ENCODE measurements at regions not wholly inside any gene's neighbourhood (a gene's known extent, or its start where the extent isn't known, plus 50 kb on each side); places are given as distances from the start of the nearest gene placed in this dataset.

DNA sequence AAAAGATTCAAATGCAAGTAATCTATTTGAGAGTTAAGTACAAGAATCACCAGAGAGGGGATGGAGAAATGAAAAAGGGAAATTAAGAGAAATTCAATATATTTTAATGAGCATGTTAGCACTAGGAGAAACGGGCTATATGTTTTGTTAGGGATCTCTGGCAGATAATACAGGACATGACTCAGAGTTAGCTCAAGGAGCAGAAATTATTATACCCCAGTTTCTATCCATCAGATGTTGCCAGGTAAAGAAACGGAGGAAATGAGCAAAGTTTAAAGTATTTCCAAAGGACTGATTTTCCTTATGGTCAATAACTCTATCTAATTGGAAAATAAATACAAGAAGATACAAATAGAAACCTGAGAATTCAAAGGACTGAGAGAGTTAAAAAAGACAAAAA lies 867.6 kb downstream of the TRAM1L1 start:
- no peak overlapping the region for H3K4me3 ChIP-seq
- H3K9me3 ChIP-seq: no peaks in the 10 kb centered on the region
- no peak for DNase-seq
- WGBS, 5 donors: 63 to 82% (median 76%) methylated on average over 2 of the region's 2 CpGs
- H3K27ac ChIP-seq: no peak overlapping the region
- H3K27me3 ChIP-seq (replicated peaks in 1 of 7): no peaks in the 10 kb centered on the region
- TF ChIP-seq, protein P1, sequence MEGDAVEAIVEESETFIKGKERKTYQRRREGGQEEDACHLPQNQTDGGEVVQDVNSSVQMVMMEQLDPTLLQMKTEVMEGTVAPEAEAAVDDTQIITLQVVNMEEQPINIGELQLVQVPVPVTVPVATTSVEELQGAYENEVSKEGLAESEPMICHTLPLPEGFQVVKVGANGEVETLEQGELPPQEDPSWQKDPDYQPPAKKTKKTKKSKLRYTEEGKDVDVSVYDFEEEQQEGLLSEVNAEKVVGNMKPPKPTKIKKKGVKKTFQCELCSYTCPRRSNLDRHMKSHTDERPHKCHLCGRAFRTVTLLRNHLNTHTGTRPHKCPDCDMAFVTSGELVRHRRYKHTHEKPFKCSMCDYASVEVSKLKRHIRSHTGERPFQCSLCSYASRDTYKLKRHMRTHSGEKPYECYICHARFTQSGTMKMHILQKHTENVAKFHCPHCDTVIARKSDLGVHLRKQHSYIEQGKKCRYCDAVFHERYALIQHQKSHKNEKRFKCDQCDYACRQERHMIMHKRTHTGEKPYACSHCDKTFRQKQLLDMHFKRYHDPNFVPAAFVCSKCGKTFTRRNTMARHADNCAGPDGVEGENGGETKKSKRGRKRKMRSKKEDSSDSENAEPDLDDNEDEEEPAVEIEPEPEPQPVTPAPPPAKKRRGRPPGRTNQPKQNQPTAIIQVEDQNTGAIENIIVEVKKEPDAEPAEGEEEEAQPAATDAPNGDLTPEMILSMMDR (IDR thresholded peaks at IDR 0.05 in 8 of 11, conservative IDR thresholded peaks at IDR 0.05 in 3 of 11): no peak
- no peak for TF ChIP-seq POLR2A (IDR thresholded peaks at IDR 0.05)
- TF ChIP-seq POLR2AphosphoS5 (IDR thresholded peaks at IDR 0.05): no peak
- H3K36me3 ChIP-seq: no peaks in the 10 kb centered on the region
- intact Hi-C loops (cut with DNase I; ENCODE audit: low total_unique reads): no loop called here
- no peaks in the 10 kb centered on the region for H3K4me1 ChIP-seq

DNA sequence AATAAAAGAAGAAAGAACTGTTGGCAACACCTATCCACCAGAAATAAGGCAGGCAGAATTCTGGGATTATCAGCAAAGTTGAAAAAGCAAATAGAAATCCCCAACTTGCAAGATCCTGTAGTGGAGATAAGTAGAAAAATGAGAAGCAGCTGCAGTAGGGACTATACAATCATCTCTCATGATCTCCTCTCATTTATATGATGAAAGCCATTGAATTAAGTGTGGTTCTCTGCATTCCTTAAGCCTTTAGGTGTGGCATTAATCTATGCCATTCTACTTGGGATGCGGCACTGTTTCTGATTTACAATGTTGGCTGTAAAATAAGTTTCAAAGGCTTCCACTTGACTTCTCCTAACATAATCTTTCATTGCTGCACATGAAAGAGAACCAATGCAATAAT lies 869.8 kb downstream of the TRAM1L1 start:
- Histone ChIP-seq H3K9me3 (no peaks in the 10 kb centered on the region), H3K4me1 (no peaks in the 10 kb centered on the region), H3K27me3 (replicated peaks in 1 of 7) (no peaks in the 10 kb centered on the region), H3K36me3 (no peaks in the 10 kb centered on the region), H3K27ac (no peak overlapping the region), H3K4me3 (no peak overlapping the region)
- no peak for DNase-seq
- intact Hi-C loops (cut with DNase I; ENCODE audit: low total_unique reads): no loop called here
- TF ChIP-seq POLR2AphosphoS5 (IDR thresholded peaks at IDR 0.05) (no peak), POLR2A (IDR thresholded peaks at IDR 0.05) (no peak)
- TF ChIP-seq, protein P1 (IDR thresholded peaks at IDR 0.05 in 8 of 11, conservative IDR thresholded peaks at IDR 0.05 in 3 of 11): no peak
- 93 to 100% (median 96%) methylated on average over 1 of the region's 1 CpG for WGBS, 5 donors

DNA sequence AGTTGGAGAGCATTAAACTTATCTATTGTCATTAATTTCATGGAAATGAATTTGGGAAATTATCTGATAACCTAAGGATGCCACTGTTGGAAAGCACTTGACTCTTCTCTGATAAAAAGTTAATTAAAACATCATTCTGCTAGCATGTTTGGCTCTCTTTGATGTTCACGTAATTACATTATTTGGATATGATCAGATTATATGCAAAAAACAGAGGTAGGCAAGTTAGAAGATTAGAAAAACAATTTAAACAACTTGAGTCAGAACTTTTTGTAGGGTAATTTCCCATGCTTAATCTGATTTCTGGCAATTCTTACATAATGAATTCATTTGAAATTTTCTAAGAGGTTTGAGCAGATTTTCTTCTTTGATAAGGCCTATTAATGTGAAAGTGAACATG lies 882.9 kb downstream of the TRAM1L1 start:
- intact Hi-C loops (cut with DNase I; ENCODE audit: low total_unique reads): no loop called here
- 64 to 80% (median 75%) methylated on average over 1 of the region's 1 CpG for WGBS, 5 donors
- H3K4me3 ChIP-seq: no peak overlapping the region
- H3K27ac ChIP-seq: no peak overlapping the region
- TF ChIP-seq, protein P1 (IDR thresholded peaks at IDR 0.05 in 8 of 11, conservative IDR thresholded peaks at IDR 0.05 in 3 of 11): no peak
- no peak for TF ChIP-seq POLR2AphosphoS5 (IDR thresholded peaks at IDR 0.05)
- no peak for TF ChIP-seq POLR2A (IDR thresholded peaks at IDR 0.05)
- no peaks in the 10 kb centered on the region for H3K27me3 ChIP-seq (replicated peaks in 1 of 7)
- no peaks in the 10 kb centered on the region for H3K9me3 ChIP-seq
- DNase-seq: no peak
- H3K4me1 ChIP-seq: no peaks in the 10 kb centered on the region
- no peaks in the 10 kb centered on the region for H3K36me3 ChIP-seq

DNA sequence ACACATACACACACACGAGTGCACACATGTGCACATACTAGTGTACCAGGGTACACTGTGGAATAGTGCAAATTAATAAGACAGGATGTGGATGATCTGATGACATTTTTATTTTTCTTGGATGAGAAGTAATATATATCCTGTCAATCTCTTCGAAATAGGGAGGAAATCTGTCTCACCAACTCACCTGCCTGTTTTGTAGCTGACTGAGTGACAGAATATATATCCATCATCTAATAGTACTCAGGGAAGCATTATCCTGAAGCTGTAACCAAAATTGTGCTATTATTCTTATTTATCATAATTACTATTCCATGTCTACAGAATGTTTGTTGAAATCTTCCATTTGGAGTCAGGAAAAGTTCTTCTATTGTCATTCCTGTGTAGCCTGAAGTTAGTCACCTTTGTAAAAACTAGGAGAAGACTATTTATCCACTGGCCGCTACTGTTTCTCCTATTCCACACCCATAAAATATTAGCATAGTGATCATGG lies 888.0 kb downstream of the TRAM1L1 start:
- intact Hi-C loops (cut with DNase I; ENCODE audit: low total_unique reads): no loop called here
- Histone ChIP-seq H3K27ac (no peak overlapping the region), H3K27me3 (replicated peaks in 1 of 7) (no peaks in the 10 kb centered on the region), H3K4me3 (no peak overlapping the region), H3K4me1 (no peaks in the 10 kb centered on the region), H3K36me3 (no peaks in the 10 kb centered on the region), H3K9me3 (no peaks in the 10 kb centered on the region)
- 72 to 82% (median 79%) methylated on average over 3 of the region's 3 CpGs for WGBS, 5 donors
- TF ChIP-seq POLR2A (IDR thresholded peaks at IDR 0.05) (no peak), POLR2AphosphoS5 (IDR thresholded peaks at IDR 0.05) (no peak)
- TF ChIP-seq, protein P1 (IDR thresholded peaks at IDR 0.05 in 8 of 11, conservative IDR thresholded peaks at IDR 0.05 in 3 of 11): no peak
- no peak for DNase-seq
